ENCODE measurements at regions not wholly inside any gene's neighbourhood (a gene's known extent, or its start where the extent isn't known, plus 50 kb on each side); places are given as distances from the start of the nearest gene placed in this dataset.

DNA sequence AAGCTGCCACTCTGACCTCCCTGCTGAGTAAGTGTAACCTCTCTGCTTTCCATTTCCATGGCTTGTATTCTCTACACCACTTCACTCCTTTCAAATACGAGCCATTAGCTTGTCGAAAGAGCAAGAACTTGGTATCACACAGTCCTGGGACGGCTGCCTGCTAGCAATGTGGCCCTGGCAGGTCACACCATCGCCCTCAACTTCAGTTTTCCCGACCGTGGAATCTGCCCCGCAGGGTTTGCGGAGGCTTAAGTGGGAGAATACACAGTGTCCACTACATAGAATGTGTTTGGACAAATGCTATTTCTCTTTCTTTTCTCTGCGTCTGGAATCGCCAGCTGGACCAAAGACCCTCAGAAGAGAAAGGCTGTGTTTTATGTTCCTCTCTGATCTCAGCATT lies 78.6 kb upstream of the STOX2 start:
- FAIRE-seq = no peak
- DNase-seq (ENCODE audit: insufficient read length, low spot score) = no peak
- TF ChIP-seq, protein P1, sequence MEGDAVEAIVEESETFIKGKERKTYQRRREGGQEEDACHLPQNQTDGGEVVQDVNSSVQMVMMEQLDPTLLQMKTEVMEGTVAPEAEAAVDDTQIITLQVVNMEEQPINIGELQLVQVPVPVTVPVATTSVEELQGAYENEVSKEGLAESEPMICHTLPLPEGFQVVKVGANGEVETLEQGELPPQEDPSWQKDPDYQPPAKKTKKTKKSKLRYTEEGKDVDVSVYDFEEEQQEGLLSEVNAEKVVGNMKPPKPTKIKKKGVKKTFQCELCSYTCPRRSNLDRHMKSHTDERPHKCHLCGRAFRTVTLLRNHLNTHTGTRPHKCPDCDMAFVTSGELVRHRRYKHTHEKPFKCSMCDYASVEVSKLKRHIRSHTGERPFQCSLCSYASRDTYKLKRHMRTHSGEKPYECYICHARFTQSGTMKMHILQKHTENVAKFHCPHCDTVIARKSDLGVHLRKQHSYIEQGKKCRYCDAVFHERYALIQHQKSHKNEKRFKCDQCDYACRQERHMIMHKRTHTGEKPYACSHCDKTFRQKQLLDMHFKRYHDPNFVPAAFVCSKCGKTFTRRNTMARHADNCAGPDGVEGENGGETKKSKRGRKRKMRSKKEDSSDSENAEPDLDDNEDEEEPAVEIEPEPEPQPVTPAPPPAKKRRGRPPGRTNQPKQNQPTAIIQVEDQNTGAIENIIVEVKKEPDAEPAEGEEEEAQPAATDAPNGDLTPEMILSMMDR (IDR thresholded peaks at IDR 0.05; ENCODE audit: insufficient read depth, missing control alignments) = no peak

DNA sequence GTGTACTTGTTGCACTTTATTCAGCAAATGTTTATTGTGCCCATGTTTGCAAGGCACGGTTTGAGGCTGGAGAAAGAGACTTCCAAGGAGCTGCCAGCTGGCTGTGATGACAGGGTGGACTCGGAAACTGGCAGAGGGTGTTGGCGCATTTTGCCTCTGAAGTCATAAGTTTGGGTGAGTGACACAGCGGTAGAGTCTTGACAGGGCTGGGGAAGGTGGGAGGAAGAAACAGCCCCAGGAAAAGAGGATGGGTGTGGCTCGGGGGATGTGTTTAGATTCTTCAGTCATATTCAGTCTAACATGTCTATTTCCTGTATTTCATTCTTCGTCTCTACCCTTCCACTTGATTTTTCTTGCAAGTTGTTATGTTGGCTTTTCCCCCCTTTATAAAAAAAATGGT lies 77.0 kb upstream of the STOX2 start:
- no peak for DNase-seq (ENCODE audit: insufficient read length, low spot score)
- no peak for FAIRE-seq
- TF ChIP-seq, protein P1 (IDR thresholded peaks at IDR 0.05; ENCODE audit: insufficient read depth, missing control alignments) = no peak

DNA sequence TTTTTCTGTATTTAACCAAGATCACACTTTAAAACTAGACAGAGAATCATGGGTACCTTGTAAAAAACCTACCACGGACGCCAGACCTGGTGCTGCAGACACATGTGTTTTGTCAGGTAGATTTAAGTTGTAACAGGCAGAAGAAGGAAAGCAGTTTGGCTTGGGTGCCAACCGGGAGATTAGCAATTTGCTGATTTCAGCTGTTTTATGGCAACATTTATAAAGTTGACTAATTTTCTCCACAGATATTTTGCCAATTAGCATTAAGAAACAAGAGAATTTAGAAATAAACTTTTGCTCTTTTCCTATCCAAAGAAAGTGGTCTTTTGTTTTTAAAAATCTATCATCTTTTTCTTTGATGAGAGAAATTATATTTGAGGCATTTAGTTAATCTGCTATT lies 76.3 kb upstream of the STOX2 start:
- DNase-seq (ENCODE audit: insufficient read length, low spot score) = no peak
- no peak for FAIRE-seq
- TF ChIP-seq, protein P1 (IDR thresholded peaks at IDR 0.05; ENCODE audit: insufficient read depth, missing control alignments) = no peak

DNA sequence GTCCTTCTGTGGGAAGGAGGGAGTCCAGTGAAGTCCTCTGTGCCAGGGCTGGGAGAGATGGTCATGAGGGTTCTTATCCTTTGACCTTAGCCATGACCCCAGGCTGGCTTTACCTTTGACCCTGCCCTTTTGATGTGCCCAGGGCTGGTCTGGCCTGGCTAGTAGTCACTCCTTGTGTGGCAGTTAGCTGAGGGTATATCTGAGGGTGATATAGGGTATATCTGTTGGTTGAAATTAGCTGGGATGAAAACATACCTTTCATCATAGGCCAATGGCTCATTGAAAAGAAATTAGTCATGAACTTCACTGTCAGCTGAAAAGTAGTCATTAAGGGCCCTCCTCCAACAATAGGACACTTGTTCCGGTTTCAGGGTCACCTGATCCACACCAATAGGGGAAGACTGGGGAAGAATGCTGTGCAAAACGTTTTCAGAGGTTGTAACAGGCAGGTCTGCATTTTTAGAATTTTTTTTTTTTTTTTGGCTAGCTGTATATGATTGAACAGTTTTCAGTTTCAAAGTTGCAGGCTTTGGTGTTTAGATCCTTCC lies 74.6 kb upstream of the STOX2 start:
- FAIRE-seq (no peak), DNase-seq (ENCODE audit: insufficient read length, low spot score) (no peak)
- TF ChIP-seq, protein P1 (IDR thresholded peaks at IDR 0.05; ENCODE audit: insufficient read depth, missing control alignments) = no peak

DNA sequence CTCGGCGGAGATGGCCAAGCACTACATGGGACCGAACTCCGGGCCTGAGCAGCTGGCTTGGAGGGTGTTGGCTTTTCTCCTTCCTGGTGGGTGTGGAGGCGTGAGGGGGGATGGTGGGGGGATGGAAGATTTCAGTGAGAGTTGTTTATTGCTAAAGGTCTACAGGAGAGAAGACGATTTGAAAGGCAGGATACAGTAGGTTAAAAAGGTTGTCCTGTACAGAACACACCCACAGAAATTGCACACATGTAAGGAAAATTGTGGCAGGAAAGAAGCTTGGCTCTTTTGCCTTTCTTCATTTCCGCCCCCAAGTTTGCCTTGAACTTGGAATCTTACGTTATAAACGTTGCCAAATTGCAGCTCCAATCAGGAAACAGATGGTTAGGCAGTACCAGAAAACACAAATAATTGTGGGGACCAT lies 74.1 kb upstream of the STOX2 start:
- no peak for FAIRE-seq
- TF ChIP-seq, protein P1 (IDR thresholded peaks at IDR 0.05; ENCODE audit: insufficient read depth, missing control alignments) = no peak

DNA sequence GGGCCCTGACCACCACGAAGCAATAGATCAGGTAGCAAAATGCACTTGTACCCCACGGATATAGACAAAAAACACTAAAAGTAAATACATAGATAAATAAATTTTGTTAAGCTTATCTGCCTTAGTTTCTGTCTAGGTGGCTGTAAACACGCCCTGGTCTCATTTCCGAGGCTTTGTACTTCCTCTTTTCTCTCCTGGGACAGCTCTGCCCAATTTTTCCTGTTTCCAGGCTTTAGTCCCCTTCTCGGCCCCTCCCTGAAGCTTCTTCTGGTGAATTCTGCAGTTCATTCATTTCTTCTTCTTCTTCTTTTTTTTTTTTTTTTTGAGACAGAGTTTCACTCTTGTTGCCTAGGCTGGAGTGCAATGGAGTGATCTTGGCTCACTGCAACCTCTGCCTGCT lies 73.4 kb upstream of the STOX2 start:
- TF ChIP-seq, protein P1 (IDR thresholded peaks at IDR 0.05; ENCODE audit: insufficient read depth, missing control alignments) = no peak
- FAIRE-seq = no peak
- no peak for DNase-seq (ENCODE audit: insufficient read length, low spot score)

More for the DNA sequence above, 74.1 kb upstream of the STOX2 start:
- DNase-seq (ENCODE audit: insufficient read length, low spot score) = no peak

DNA sequence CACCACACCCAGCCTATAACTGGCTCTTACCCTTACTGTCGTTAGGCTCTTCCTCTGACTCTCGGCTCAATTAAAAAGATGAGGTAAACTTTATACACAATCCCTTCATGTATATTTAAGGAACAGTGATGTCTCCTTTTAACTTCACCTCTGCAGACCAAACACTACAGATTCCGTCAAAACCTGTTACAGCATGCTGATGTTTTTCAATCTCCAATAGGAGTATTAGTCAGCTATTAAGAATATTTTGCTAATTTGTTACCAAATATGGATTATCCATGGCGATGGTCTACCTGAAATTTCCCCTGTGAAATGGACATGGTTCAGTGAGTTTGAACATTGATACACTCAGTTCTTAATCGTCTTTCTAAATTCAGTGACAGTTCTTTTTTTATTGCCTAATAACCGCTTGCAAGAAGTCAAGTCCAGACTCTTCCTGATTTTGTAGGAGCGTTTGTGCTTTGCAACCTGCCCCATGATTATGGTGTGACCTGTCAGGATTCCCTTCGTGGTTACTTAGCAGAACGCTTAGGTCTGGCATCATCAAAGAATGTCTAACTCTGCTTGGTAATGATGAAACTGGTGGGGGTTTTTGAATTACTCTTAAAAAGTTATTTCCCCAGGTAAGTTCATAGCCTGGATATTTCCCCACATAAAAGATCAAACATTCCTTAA lies 72.2 kb upstream of the STOX2 start:
- TF ChIP-seq, protein P1 (IDR thresholded peaks at IDR 0.05; ENCODE audit: insufficient read depth, missing control alignments) = no peak
- DNase-seq (ENCODE audit: insufficient read length, low spot score) (no peak), FAIRE-seq (no peak)
